Duodenal mucosa (tissue), 2 donors: ENCODE measurements at regions not wholly inside any gene's neighbourhood (a gene's known extent, or its start where the extent isn't known, plus 50 kb on each side); places are given as distances from the start of the nearest gene placed in this dataset.
"Not testable (repeated sequence)": the region's sequence is repeated elsewhere in the genome, so short reads cannot be mapped to it uniquely, and the experiment has no call there.

Experiments used
- H3K27ac ChIP-seq: one replicate; pipeline ENCODE4 v1.7.0; 2013; ENCODE audit warnings: low read depth, low read length
- H3K27me3 ChIP-seq, 2 donors: one replicate each; pipeline ENCODE4 v1.7.0; 2013; ENCODE audit warnings: low read length in 2 of 2, control low read depth in 1 of 2; ENCODE audit not compliant: insufficient read depth in 2 of 2, control insufficient read depth in 1 of 2
- H3K36me3 ChIP-seq, 2 donors: one replicate each; pipeline ENCODE4 v1.7.0; 2013; ENCODE audit warnings: low read length in 2 of 2, control low read depth in 1 of 2; ENCODE audit not compliant: insufficient read depth in 2 of 2, control insufficient read depth in 1 of 2
- H3K4me1 ChIP-seq, 2 donors: one replicate each; pipeline ENCODE4 v1.7.0; 2013; ENCODE audit warnings: low read length in 2 of 2, control low read depth in 1 of 2; ENCODE audit not compliant: insufficient read depth in 2 of 2, control insufficient read depth in 1 of 2
- H3K4me3 ChIP-seq, 2 donors: one replicate each; pipeline ENCODE4 v1.7.0; 2013; ENCODE audit warnings: low read length in 2 of 2, low read depth in 1 of 2
- H3K9ac ChIP-seq, 2 donors: one replicate each; pipeline ENCODE4 v1.7.0; 2013; ENCODE audit warnings: low read length in 2 of 2, low read depth in 1 of 2
- H3K9me3 ChIP-seq, 2 donors: one replicate each; pipeline ENCODE4 v1.7.0; 2013; ENCODE audit warnings: low read length in 2 of 2, control low read depth in 1 of 2; ENCODE audit not compliant: control insufficient read depth in 1 of 2

DNA sequence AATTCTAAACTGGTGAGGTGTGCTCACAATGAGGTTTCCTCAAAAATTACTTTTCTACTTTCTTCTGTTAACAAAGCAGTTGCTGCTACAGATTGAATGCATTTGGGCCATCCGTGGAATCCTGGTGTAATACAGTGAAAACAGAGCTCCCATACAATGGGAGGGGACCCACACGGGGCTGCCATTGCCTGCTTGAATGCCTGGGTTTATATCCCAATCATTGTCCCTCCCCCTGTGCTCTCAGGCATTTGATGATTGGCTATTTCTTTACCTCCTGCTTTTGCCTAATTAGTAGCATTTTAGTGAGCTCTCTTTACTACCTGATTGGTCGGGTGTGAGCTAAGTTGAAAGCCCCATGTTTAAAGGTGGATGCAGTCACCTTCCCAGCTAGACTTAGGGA lies 52.9 kb upstream of the CSF1 start:
- H3K36me3 ChIP-seq, H3K27me3 ChIP-seq, H3K4me1 ChIP-seq, H3K9me3 ChIP-seq, H3K4me3 ChIP-seq, H3K27ac ChIP-seq, H3K9ac ChIP-seq: not testable (repeated sequence)

DNA sequence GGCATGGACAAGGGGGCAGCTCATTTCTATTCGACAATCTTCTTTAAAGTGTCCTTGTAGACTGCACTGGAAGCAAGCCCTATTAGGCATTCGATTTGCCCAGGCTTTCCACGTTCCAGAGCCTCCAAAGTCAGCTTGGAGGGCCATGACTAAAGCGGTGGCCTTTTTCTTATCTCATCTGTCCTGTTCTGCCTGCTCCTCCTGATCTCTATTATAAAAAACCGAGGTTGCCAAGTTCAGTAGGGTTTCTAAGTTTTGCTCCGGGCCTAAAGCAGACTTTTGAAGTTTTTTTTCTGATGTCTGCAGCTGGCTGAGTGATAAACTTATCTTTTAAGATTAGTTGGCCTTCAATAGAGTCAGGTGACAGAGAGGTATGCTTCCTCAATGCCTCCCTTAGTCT lies 54.7 kb upstream of the CSF1 start:
- H3K36me3 ChIP-seq, H3K4me1 ChIP-seq, H3K4me3 ChIP-seq, H3K9me3 ChIP-seq, H3K27me3 ChIP-seq, H3K9ac ChIP-seq, H3K27ac ChIP-seq: not testable (repeated sequence)

DNA sequence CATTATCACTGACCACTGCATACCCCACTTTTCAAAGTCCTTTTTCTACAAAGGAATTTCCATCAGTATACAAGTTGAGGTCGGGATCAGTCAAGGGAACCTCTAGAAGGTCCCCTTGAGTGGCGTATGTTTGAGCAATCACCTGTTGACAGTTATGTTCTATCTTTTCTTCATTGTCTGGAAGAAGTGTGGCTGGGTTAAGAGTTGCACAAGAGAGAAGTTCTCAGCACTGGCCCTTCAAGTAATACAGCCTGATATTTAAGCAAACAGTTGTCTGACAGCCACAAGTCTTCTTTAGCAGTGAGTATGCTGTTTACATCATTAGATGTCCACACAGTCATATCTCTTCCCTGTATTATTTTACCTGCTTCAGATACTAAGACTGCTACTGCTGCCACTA lies 56.7 kb upstream of the CSF1 start:
- not testable (repeated sequence) for H3K4me3 ChIP-seq, H3K4me1 ChIP-seq, H3K27me3 ChIP-seq, H3K27ac ChIP-seq, H3K36me3 ChIP-seq, H3K9ac ChIP-seq, H3K9me3 ChIP-seq

DNA sequence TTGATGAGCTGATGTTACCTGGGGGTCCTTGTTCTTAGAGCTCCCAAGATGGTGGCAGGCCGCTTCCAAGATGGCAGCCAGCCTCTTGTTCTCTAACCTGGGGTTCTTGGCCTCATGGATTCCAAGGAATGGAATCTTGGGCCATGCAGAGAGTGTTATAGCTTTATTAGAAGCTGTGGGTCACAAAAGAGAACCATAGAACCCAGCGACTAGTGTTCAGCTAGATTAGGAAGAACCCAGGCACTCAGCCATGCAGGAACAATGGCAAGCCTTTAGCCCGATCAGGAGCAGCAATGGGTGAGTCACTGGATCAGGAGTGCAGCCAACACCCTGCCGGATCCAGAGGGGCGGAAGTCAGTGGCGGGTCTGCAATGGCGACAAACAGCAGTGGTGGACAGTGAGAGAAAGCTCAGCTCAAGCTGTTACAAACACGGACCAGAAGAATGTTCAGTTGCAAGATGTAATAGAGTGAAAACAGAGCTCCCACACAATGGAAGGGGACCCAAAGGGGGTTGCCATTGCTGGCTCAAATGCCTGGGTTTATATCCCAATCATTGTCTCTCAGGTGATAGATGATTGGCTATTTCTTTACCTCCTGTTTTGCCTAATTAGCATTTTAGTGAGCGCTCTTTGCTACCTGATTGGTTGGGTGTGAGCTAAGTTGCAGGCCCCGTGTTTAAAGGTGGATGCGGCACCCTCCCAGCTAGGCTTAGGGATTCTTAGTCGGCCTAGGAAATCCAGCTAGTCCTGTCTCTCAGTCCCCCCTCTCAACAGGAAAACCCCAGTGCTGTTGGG lies 58.2 kb upstream of the CSF1 start:
- not testable (repeated sequence) for H3K27me3 ChIP-seq, H3K27ac ChIP-seq, H3K4me1 ChIP-seq, H3K9ac ChIP-seq, H3K4me3 ChIP-seq, H3K9me3 ChIP-seq, H3K36me3 ChIP-seq

DNA sequence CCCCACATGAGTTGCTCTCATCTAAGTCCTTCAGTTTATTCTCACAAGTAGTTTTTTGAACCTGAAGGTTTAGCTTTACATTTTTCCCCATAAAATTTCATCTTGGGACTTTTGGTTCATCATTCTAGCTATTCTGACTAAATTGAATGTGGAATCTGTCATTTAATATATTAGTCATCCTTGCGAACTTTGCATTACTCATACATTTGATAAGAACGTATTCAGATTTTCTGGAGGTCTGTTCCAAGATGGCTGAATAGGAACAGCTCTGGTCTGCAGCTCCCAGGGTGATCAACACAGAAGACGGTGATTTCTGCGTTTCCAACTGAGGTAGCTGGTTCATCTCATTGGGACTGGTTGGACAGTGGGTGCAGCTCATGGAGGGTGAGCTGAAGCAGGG lies 59.8 kb upstream of the CSF1 start:
- H3K27me3 ChIP-seq = no peaks in the 10 kb centered on the region
- H3K4me3 ChIP-seq = no peak overlapping the region
- H3K36me3 ChIP-seq = no peaks in the 10 kb centered on the region
- no peak overlapping the region for H3K9ac ChIP-seq
- H3K27ac ChIP-seq = no peak overlapping the region
- peaks cover 0 to 3% of the 10 kb centered on the region in 2 donors for H3K4me1 ChIP-seq
- H3K9me3 ChIP-seq = no peaks in the 10 kb centered on the region

DNA sequence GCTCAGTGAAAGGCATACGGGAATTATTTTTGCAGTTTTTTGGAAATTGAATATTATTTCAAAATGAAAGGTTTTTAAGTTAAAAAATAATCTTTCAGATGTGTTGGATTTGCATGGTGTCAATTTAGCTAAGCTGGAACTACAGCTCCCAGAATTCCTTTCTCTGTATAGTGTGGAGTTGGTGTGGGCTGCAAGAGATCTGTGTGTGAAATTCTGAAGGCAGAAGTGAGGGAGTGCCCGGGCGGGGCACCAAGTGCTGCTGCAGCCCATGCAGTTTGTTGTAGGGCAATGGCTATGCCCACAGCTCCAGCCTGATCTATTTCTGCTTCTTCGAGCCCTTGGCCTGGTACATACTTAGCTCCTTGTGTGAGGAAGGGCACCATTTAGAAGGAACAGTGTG lies 60.5 kb upstream of the CSF1 start:
- Histone ChIP-seq H3K36me3 (no peaks in the 10 kb centered on the region), H3K4me3 (no peak overlapping the region), H3K27ac (no peak overlapping the region), H3K4me1 (no peaks in the 10 kb centered on the region), H3K9ac (no peak overlapping the region), H3K9me3 (no peaks in the 10 kb centered on the region), H3K27me3 (no peaks in the 10 kb centered on the region)

DNA sequence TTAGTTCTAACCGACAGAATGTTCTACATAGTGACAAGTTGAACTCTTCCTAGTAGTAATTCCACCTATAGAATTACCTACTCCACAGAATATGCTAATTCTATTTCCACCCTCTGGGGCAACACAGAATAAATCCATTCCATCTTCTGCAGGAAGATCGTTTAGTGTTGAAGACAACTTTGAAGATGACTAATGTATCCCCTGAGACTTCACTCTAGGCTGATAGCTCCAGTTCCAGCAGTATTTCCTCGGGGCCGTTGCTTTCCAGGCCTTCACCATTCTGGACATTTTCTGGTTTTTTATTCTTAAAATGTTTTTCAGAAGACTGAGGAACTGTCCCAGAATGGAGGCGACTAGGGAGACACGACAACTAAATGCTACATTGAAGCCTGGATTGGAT lies 61.0 kb upstream of the CSF1 start:
- H3K27me3 ChIP-seq = no peaks in the 10 kb centered on the region
- no peak overlapping the region for H3K27ac ChIP-seq
- H3K4me1 ChIP-seq = no peaks in the 10 kb centered on the region
- H3K36me3 ChIP-seq = no peaks in the 10 kb centered on the region
- H3K4me3 ChIP-seq = no peak overlapping the region
- H3K9ac ChIP-seq = no peak overlapping the region
- no peaks in the 10 kb centered on the region for H3K9me3 ChIP-seq

DNA sequence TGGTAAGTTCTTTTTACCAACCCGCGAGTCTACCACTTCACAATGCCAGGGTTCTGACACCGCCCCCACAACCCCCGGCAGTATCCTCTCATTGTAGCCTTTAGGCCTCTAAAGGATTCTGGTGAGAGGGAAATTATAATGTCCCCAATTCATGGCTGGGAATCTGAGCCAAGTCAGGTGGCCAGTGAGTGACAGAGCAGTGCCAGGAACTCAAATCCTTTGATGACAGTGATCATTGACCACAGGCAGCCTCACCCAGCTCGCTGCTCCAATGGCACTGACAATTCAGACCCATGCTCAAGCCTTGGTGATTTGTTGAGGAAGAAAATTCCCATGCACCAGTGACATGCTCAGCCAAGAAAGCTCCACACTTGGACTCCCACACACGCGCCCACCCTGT lies 63.4 kb upstream of the CSF1 start:
- H3K9me3 ChIP-seq = no peaks in the 10 kb centered on the region
- no peaks in the 10 kb centered on the region for H3K4me1 ChIP-seq
- no peaks in the 10 kb centered on the region for H3K27me3 ChIP-seq
- no peak overlapping the region for H3K4me3 ChIP-seq
- H3K27ac ChIP-seq = no peak overlapping the region
- H3K9ac ChIP-seq = no peak overlapping the region
- H3K36me3 ChIP-seq = no peaks in the 10 kb centered on the region

DNA sequence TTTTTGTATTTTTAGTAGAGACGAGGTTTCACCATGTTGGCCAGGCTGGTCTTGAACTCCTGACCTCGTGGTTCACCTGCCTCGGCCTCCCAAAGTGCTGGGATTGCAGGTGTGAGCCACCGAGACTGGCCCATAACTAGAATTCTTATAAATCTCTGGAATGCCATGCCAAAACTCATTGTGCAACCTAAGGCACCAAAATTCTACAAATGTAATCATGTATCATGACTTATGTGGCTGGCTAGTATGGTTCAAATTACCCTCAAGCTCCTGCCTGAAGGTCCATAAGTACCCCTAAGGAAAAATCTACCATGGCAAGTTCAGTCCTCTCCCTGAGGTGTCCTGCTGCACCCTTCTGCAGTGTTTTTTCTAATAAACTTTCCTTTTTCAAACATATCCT lies 63.8 kb upstream of the CSF1 start:
- H3K9ac ChIP-seq = no peak overlapping the region
- H3K4me3 ChIP-seq = no peak overlapping the region
- H3K9me3 ChIP-seq = no peaks in the 10 kb centered on the region
- H3K4me1 ChIP-seq = no peaks in the 10 kb centered on the region
- no peak overlapping the region for H3K27ac ChIP-seq
- no peaks in the 10 kb centered on the region for H3K27me3 ChIP-seq
- H3K36me3 ChIP-seq = no peaks in the 10 kb centered on the region

DNA sequence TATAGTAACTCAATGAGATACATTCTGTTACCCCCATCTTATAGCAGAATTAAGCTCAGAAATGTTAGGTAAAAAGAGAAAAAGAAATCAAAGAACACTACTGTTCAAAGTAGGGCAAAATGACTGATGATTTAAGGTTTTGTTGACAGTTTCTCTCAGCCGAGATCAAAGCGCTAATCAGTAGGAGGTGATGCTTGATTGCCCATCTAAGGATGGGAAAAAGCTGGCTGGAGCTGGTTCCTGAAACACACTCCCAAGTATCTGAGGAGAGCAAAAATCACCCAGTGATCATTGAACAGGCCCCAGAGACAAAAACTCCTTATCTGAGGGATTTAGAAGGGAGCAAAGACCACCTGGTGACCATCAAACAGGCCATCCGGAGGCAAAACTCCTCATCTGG lies 64.5 kb upstream of the CSF1 start:
- Histone ChIP-seq H3K9me3 (no peaks in the 10 kb centered on the region), H3K4me3 (no peak overlapping the region), H3K36me3 (no peaks in the 10 kb centered on the region), H3K27ac (no peak overlapping the region), H3K4me1 (no peaks in the 10 kb centered on the region), H3K27me3 (no peaks in the 10 kb centered on the region), H3K9ac (no peak overlapping the region)

DNA sequence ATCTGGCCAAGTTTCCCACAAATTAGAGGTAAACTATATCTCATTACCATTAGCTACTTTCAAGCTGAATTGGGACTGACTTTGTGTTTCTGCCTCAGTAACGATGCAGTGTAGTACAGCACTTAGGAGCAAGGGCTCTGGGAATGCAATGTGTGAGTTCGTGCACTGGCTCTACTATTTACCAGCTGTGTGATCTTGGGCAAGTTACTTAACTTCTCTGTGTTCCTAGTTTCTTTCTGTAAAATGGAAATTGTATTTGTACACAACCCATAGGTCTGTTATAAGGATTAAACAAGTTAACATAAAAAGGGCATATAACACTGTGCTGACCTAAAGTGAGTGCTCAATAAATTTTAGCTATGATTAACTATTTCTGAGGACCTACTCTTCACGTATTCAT lies 65.0 kb upstream of the CSF1 start:
- Histone ChIP-seq H3K36me3 (no peaks in the 10 kb centered on the region), H3K4me1 (no peaks in the 10 kb centered on the region), H3K9me3 (no peaks in the 10 kb centered on the region), H3K9ac (no peak overlapping the region), H3K27ac (no peak overlapping the region), H3K27me3 (no peaks in the 10 kb centered on the region), H3K4me3 (no peak overlapping the region)
